Fibroblast of skin of scalp (primary cell): ENCODE measurements at regions not wholly inside any gene's neighbourhood (a gene's known extent, or its start where the extent isn't known, plus 50 kb on each side); places are given as distances from the start of the nearest gene placed in this dataset.

ENCODE experiments used
- DNase-seq: peaks from one replicate; pipeline ENCODE4 v3.0.0-alpha.2; 2013

- DNase-seq, result no peak
These were observed 99.9 kb upstream of the KCNN2 start for GRCh38 chr5:114261989-114262388.

- no peak for DNase-seq
These were observed 96.3 kb upstream of the KCNN2 start for GRCh38 chr5:114265432-114266060.

- DNase-seq, result no peak
These were observed 95.5 kb upstream of the KCNN2 start for GRCh38 chr5:114266374-114266773.

GRCh38 chr5:114296191-114296590 is 65.7 kb upstream of the KCNN2 start:
- no peak for DNase-seq

- DNase-seq, result no peak
These were observed 64.0 kb upstream of the KCNN2 start for GRCh38 chr5:114297915-114298314.

GRCh38 chr5:114305402-114306207 is 56.3 kb upstream of the KCNN2 start:
- DNase-seq, result peak; percentile 58

- no peak for DNase-seq
These were observed 53.9 kb upstream of the KCNN2 start for GRCh38 chr5:114308017-114308416.

GRCh38 chr5:114308508-114308907 is 53.4 kb upstream of the KCNN2 start:
- DNase-seq, result no peak

GRCh38 chr5:114310666-114311065 is 51.2 kb upstream of the KCNN2 start:
- no peak for DNase-seq

GRCh38 chr5:114311281-114311680 is 50.6 kb upstream of the KCNN2 start:
- DNase-seq, result no peak

- no peak for DNase-seq
These were observed 49.9 kb upstream of the KCNN2 start for GRCh38 chr5:114311968-114312367.
